ENCODE measurements at regions not wholly inside any gene's neighbourhood (a gene's known extent, or its start where the extent isn't known, plus 50 kb on each side); places are given as distances from the start of the nearest gene placed in this dataset.

- no peak overlapping the region for H2AFZ ChIP-seq (ENCODE audit: control insufficient read depth, low read depth, low read length)
- no peaks in the 10 kb centered on the region for H4K20me1 ChIP-seq (ENCODE audit: control insufficient read depth, insufficient read depth)
- H3K4me2 ChIP-seq (ENCODE audit: control insufficient read depth, insufficient read depth), result no peak overlapping the region
- 24% methylated on average over 2 of the region's 2 CpGs for WGBS (ENCODE audit: insufficient coverage, insufficient replicate concordance, low lambda C conversion rate, missing lambda C conversion rate)
- CTCF ChIA-PET, result no interaction called here
- intact Hi-C loops (cut with micrococcal nuclease; ENCODE audit: unreplicated experiment) (no loop called here), in situ Hi-C loops (cut with MboI) (no loop called here)
- no peak overlapping the region for H3K9ac ChIP-seq (ENCODE audit: control insufficient read depth, insufficient read depth, low read length)
- RAD21 ChIA-PET (ENCODE audit: unreplicated experiment), result no interaction called here
- no peaks in the 10 kb centered on the region for H3K79me2 ChIP-seq (ENCODE audit: control insufficient read depth, insufficient read depth, low read length)
- H3K27ac ChIP-seq (ENCODE audit: control insufficient read depth, insufficient read depth), result no peak overlapping the region
- SMC1A ChIA-PET (ENCODE audit: uncharacterized antibody, unreplicated experiment), result interaction anchor here (1.1 kb wide), 1 partner anchor 12 kb away, joined by 3 read pairs; no protein-coding TSS in a partner anchor
- DNase-seq (ENCODE audit: low read depth, low spot score) (no peak), FAIRE-seq (no peak), ATAC-seq (no peak)
- TF ChIP-seq ELK1 (IDR thresholded peaks at IDR 0.05; ENCODE audit: low read depth, low read length) (no peak), ZNF274 (IDR thresholded peaks at IDR 0.05; ENCODE audit: insufficient read depth, insufficient read length) (no peak), FOS (IDR thresholded peaks at IDR 0.05; ENCODE audit: borderline replicate concordance, extremely low read depth, insufficient read length) (no peak), CHD1 (IDR thresholded peaks at IDR 0.05; ENCODE audit: low read depth, low read length) (no peak), SMAD1 (IDR thresholded peaks at IDR 0.05; ENCODE audit: low read depth, partially characterized antibody) (no peak), SMAD5 (IDR thresholded peaks at IDR 0.05; ENCODE audit: low read depth) (no peak), EP300 (IDR thresholded peaks at IDR 0.05; ENCODE audit: borderline replicate concordance in 1 of 2, control insufficient read depth in 1 of 2, low read depth in 2 of 2, low read length in 2 of 2) (no peak), TAF1 (IDR thresholded peaks at IDR 0.05; ENCODE audit: borderline replicate concordance, low read depth, low read length) (no peak), TARDBP (IDR thresholded peaks at IDR 0.05; ENCODE audit: borderline replicate concordance) (no peak), SPI1 (IDR thresholded peaks at IDR 0.05; ENCODE audit: borderline replicate concordance, insufficient read depth, low read depth, low read length) (no peak), KAT2A (conservative IDR thresholded peaks at IDR 0.05; ENCODE audit: control insufficient read depth, low read depth, low read length) (no peak), EZH2 (IDR thresholded peaks at IDR 0.05; ENCODE audit: borderline replicate concordance, control insufficient read depth, low read depth, low read length) (no peak), BACH1 (IDR thresholded peaks at IDR 0.05; ENCODE audit: borderline replicate concordance) (no peak), ETV6 (conservative IDR thresholded peaks at IDR 0.05 in 1 of 2, IDR thresholded peaks at IDR 0.05 in 1 of 2; ENCODE audit: borderline replicate concordance in 1 of 2, low read depth in 1 of 2) (no peak)
- no TSS peak for BruUV-seq (replicated peaks)
- H3K9me3 ChIP-seq (replicated peaks; ENCODE audit: control insufficient read depth, insufficient read depth, low read length), result no peaks in the 10 kb centered on the region
- POLR2A ChIA-PET, result interaction anchor here (1.2 kb wide), 1 partner anchor 22 kb away, joined by 4 read pairs; no protein-coding TSS in a partner anchor
- H3K36me3 ChIP-seq (ENCODE audit: control insufficient read depth in 2 of 2, insufficient read depth in 2 of 2, low read length in 1 of 2), result no peaks in the 10 kb centered on the region
- H3K4me3 ChIP-seq, result no peak overlapping the region
- H3K27me3 ChIP-seq (replicated peaks in 1 of 2; ENCODE audit: control insufficient read depth in 2 of 2, insufficient read depth in 2 of 2, low read length in 1 of 2), result no peaks in the 10 kb centered on the region
- no peaks in the 10 kb centered on the region for H3K4me1 ChIP-seq (ENCODE audit: control insufficient read depth, insufficient read depth, low read length)
These were observed 1275.5 kb downstream of the ADGRL3 start for GRCh38 chr4:62475596-62475995.

Measured in GM12878 (cell line).